Subcutaneous abdominal adipose tissue (tissue), 5 donors: ENCODE measurements at regions not wholly inside any gene's neighbourhood (a gene's known extent, or its start where the extent isn't known, plus 50 kb on each side); places are given as distances from the start of the nearest gene placed in this dataset.

ENCODE experiments used
- H3K27ac ChIP-seq: one replicate; pipeline ENCODE4 v1.7.0; 2013; ENCODE audit warnings: low read depth, mild to moderate bottlenecking, inconsistent platforms, low read length, moderate library complexity
- H3K27me3 ChIP-seq, 5 donors: one replicate each; pipeline ENCODE4 v1.7.0; 2013; ENCODE audit warnings: low read length in 5 of 5, inconsistent platforms in 1 of 5; ENCODE audit not compliant: control insufficient read depth in 5 of 5, insufficient read depth in 4 of 5
- H3K36me3 ChIP-seq, 5 donors: one replicate each; pipeline ENCODE4 v1.7.0; 2013; ENCODE audit warnings: low read length in 5 of 5; ENCODE audit not compliant: control insufficient read depth in 5 of 5, insufficient read depth in 5 of 5
- H3K4me1 ChIP-seq, 5 donors: one replicate each; pipeline ENCODE4 v1.7.0; 2013; ENCODE audit warnings: low read length in 5 of 5, mild to moderate bottlenecking in 3 of 5, moderate library complexity in 1 of 5; ENCODE audit not compliant: control insufficient read depth in 5 of 5, insufficient read depth in 5 of 5
- H3K4me3 ChIP-seq, 5 donors: one replicate each; pipeline ENCODE4 v1.7.0; 2013; ENCODE audit warnings: low read length in 5 of 5, low read depth in 1 of 5
- H3K9ac ChIP-seq, 5 donors: one replicate each; pipeline ENCODE4 v1.7.0; 2013; ENCODE audit warnings: low read length in 5 of 5, mild to moderate bottlenecking in 4 of 5, moderate library complexity in 3 of 5
- H3K9me3 ChIP-seq, 5 donors: one replicate each; pipeline ENCODE4 v1.7.0; 2013; ENCODE audit warnings: low read length in 5 of 5; ENCODE audit not compliant: control insufficient read depth in 5 of 5
- donor health status: healthy.
- donor health status: healthy.
- donor health status: healthy.
- donor health status: healthy.
- donor health status: healthy.

GRCh38 chr18:68284236-68284780 is 430.6 kb downstream of the TMX3 start:
- Histone ChIP-seq H3K4me3 (no peak overlapping the region), H3K27me3 (no peaks in the 10 kb centered on the region), H3K4me1 (no peaks in the 10 kb centered on the region), H3K27ac (no peak overlapping the region), H3K9me3 (no peaks in the 10 kb centered on the region), H3K9ac (no peak overlapping the region), H3K36me3 (no peaks in the 10 kb centered on the region)

DNA sequence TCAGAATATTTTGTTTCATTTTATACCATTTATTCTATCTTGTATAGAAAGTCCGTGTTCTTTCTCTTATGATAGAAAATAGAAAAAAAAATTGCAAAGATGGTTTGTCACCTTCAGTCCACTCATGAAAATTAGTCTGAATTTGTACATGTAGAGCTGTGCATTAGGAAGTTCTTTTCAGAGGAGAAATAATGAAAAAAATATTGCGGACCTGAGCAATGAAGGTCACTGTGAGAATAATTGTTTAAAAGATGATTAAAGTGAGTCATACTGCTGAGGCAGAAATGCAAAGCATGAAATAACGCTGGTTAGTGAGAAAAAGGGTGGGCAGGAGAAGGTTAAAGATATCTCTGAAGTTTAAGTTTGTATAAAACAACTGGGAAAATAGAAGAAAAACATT is 431.1 kb downstream of the TMX3 start:
- H3K4me1 ChIP-seq, result no peaks in the 10 kb centered on the region
- no peaks in the 10 kb centered on the region for H3K27me3 ChIP-seq

GRCh38 chr18:68282232-68282631 is 432.7 kb downstream of the TMX3 start:
- Histone ChIP-seq H3K4me3 (no peak overlapping the region), H3K9ac (no peak overlapping the region), H3K9me3 (no peaks in the 10 kb centered on the region), H3K27ac (no peak overlapping the region), H3K27me3 (no peaks in the 10 kb centered on the region), H3K36me3 (no peaks in the 10 kb centered on the region), H3K4me1 (no peaks in the 10 kb centered on the region)

More for the DNA sequence above, 431.1 kb downstream of the TMX3 start:
- Histone ChIP-seq H3K4me3 (no peak overlapping the region), H3K36me3 (no peaks in the 10 kb centered on the region), H3K27ac (no peak overlapping the region), H3K9me3 (no peaks in the 10 kb centered on the region), H3K9ac (no peak overlapping the region)

GRCh38 chr18:68275616-68276015 is 439.3 kb downstream of the TMX3 start:
- Histone ChIP-seq H3K4me1 (no peaks in the 10 kb centered on the region), H3K36me3 (no peaks in the 10 kb centered on the region), H3K9me3 (peaks cover 0 to 3% (median 0%) of the 10 kb centered on the region in 5 donors), H3K9ac (no peak overlapping the region), H3K4me3 (no peak overlapping the region), H3K27me3 (no peaks in the 10 kb centered on the region), H3K27ac (no peak overlapping the region)

- no peak overlapping the region for H3K9ac ChIP-seq
- H3K27ac ChIP-seq, result no peak overlapping the region
- H3K4me3 ChIP-seq, result no peak overlapping the region
- H3K9me3 ChIP-seq, result no peaks in the 10 kb centered on the region
- no peaks in the 10 kb centered on the region for H3K36me3 ChIP-seq
- H3K27me3 ChIP-seq, result no peaks in the 10 kb centered on the region
- no peaks in the 10 kb centered on the region for H3K4me1 ChIP-seq
These were observed 444.9 kb downstream of the TMX3 start for GRCh38 chr18:68270017-68270416.

DNA sequence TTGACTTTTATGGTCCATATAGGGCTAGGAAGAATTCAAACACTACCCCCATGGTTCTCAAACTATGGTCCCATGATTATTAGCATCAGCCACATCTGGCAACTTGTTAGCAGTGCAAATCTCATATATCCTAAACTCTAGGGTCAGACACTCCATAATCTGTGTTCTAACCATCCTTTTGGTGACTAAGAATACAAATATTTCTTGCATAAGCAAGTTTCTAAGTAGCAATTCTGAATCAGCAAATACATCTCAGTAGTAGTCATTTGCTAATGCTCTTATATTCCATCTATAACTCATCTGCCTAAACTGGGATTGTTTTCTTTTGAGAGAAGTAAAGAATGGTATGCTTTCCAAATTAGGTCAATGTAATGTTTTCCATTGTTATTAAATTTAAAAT is 447.3 kb downstream of the TMX3 start:
- Histone ChIP-seq H3K27me3 (no peaks in the 10 kb centered on the region), H3K27ac (no peak overlapping the region), H3K4me3 (no peak overlapping the region), H3K9ac (no peak overlapping the region), H3K36me3 (no peaks in the 10 kb centered on the region), H3K9me3 (no peaks in the 10 kb centered on the region), H3K4me1 (no peaks in the 10 kb centered on the region)

DNA sequence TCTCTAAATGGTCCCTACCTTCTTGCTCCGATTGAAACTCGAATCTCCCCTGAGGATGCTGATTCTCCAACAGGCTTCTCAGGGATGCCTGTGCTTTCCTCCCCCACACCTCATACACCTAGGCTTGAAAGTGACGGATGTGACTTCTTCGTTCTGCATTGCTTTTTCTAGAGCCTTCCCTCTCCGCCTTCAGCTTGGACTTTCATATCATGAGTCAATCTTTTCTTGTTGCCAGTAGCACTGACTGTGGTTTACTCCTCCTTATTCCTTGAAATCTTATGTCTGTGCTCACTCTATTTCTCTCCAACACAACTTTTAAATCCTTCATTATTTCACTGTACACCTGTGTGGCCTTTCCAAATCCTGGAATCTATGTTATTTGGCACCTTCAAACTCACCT is 451.4 kb downstream of the TMX3 start:
- Histone ChIP-seq H3K4me1 (no peaks in the 10 kb centered on the region), H3K27me3 (no peaks in the 10 kb centered on the region), H3K36me3 (no peaks in the 10 kb centered on the region)

GRCh38 chr18:68262690-68263294 is 452.1 kb downstream of the TMX3 start:
- H3K27me3 ChIP-seq, result no peaks in the 10 kb centered on the region
- H3K9ac ChIP-seq, result no peak overlapping the region
- no peak overlapping the region for H3K27ac ChIP-seq
- no peak overlapping the region for H3K4me3 ChIP-seq
- H3K36me3 ChIP-seq, result no peaks in the 10 kb centered on the region
- no peaks in the 10 kb centered on the region for H3K9me3 ChIP-seq
- H3K4me1 ChIP-seq, result no peaks in the 10 kb centered on the region

More for the DNA sequence above, 451.4 kb downstream of the TMX3 start:
- Histone ChIP-seq H3K9me3 (no peaks in the 10 kb centered on the region), H3K4me3 (no peak overlapping the region), H3K27ac (no peak overlapping the region), H3K9ac (no peak overlapping the region)

DNA sequence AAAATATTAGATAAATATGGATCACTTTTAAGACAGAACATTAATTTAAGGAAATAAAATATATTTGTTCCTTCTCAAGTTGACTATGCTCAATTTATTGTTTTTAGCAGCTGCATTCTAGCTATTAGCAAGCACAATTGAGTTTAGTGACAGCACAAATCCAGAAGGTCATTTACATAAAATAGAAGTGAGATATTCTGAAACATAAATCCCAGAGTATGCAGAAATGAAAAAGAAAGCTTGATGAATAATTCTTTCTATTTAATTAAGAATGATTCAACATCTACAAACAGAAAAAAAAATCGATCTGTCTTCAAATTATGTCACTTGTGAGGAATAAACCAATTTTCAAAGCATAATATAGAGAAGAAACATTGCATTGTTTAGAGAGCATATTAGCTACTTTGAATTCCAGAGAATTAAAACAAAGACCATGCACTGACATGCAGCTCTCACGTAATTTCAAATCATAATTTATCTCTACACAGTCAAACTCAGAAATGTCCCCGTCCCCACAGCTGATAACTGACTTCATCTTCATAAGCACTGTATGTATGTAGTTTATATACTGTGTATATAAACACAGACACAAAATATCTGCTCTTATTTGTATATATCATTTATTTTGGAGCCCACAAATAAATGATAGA is 458.4 kb downstream of the TMX3 start:
- H3K27me3 ChIP-seq, result no peaks in the 10 kb centered on the region

DNA sequence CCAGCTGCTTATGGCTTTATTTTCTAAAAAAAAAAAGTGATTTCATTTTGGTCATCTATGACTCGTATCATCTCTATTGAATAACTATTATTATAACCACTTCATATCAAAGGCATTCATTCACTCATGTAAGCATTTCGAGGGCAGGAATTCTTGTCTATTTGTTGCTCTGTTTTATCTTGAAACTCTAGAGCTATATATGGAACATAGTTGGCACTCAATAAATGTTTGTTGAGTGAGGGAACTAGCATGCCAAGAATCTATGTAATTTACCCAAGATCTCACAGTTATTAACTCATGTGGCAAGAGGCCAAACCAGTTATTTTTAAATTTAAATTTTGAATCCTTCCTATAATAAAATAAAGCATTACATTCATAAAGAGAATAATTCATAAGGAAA is 470.1 kb downstream of the TMX3 start:
- H3K4me1 ChIP-seq, result no peaks in the 10 kb centered on the region
- no peak overlapping the region for H3K4me3 ChIP-seq
- no peaks in the 10 kb centered on the region for H3K27me3 ChIP-seq
- H3K9me3 ChIP-seq, result peaks cover 0 to 5% (median 0%) of the 10 kb centered on the region in 5 donors
- H3K9ac ChIP-seq, result no peak overlapping the region
- H3K36me3 ChIP-seq, result no peaks in the 10 kb centered on the region
- no peak overlapping the region for H3K27ac ChIP-seq

More for the DNA sequence above, 458.4 kb downstream of the TMX3 start:
- no peak overlapping the region for H3K9ac ChIP-seq
- H3K27ac ChIP-seq, result no peak overlapping the region
- no peak overlapping the region for H3K4me3 ChIP-seq
- no peaks in the 10 kb centered on the region for H3K9me3 ChIP-seq
- no peaks in the 10 kb centered on the region for H3K4me1 ChIP-seq
- no peaks in the 10 kb centered on the region for H3K36me3 ChIP-seq
